IMR-90 (cell line): ENCODE measurements at regions not wholly inside any gene's neighbourhood (a gene's known extent, or its start where the extent isn't known, plus 50 kb on each side); places are given as distances from the start of the nearest gene placed in this dataset.

ENCODE experiments used
- ATAC-seq: fragments of 200-7000 bp; cut with Tn5 transposase; 2 replicates; pipeline ENCODE4 v1.9.1; 2020; ENCODE audit warnings: low read depth, mild to moderate bottlenecking, moderate library complexity
- BruUV-seq: library from RNA; stranded (reverse); fragments of 400-500 nt; replicated peaks from 2 replicates; lab custom pipeline; 2021; lab: Mats Ljungman, UMichigan
- CTCF ChIA-PET: fragments of 300-600 bp; formaldehyde crosslinking; extraction: SDS; loops from one replicate; lab custom pipeline; 2021; ENCODE audit warnings: antibody characterized with exemption; lab: Yijun Ruan, JAX
- POLR2A ChIA-PET: fragments of 300-600 bp; sonication (Branson Sonifier 250); formaldehyde crosslinking; loops from one replicate; lab custom pipeline; 2022; ENCODE audit warnings: antibody characterized with exemption; ENCODE audit not compliant: unreplicated experiment; lab: Charles Lee
- DNase-seq: peaks from one replicate; pipeline ENCODE4 v3.0.0; 2013
- H2AFZ ChIP-seq: replicated peaks from 2 replicates; pipeline ENCODE3; 2013; ENCODE audit warnings: low read length, mild to moderate bottlenecking; ENCODE audit not compliant: poor library complexity
- H2AK5ac ChIP-seq: 2 replicates; pipeline ENCODE4 v1.6.1; 2013; ENCODE audit warnings: low read depth, low read length, inconsistent platforms
- H2AK9ac ChIP-seq: replicated peaks from 2 replicates; pipeline ENCODE3; 2013; ENCODE audit warnings: mild to moderate bottlenecking, low read depth, low read length, moderate library complexity; ENCODE audit not compliant: poor library complexity
- H2BK120ac ChIP-seq: 2 replicates; pipeline ENCODE4 v1.6.1; 2013; ENCODE audit warnings: low read depth, low read length, inconsistent platforms
- H2BK15ac ChIP-seq: 3 replicates; pipeline ENCODE4 v1.6.1; 2013; ENCODE audit warnings: low read depth, low read length, inconsistent platforms
- H2BK20ac ChIP-seq: 2 replicates; pipeline ENCODE4 v1.6.1; 2013; ENCODE audit warnings: low read depth, mild to moderate bottlenecking, inconsistent platforms, low read length, moderate library complexity
- H2BK5ac ChIP-seq: 2 replicates; pipeline ENCODE4 v1.6.1; 2013; ENCODE audit warnings: mild to moderate bottlenecking, low read depth, low read length, inconsistent platforms; ENCODE audit not compliant: poor library complexity, severe bottlenecking
- H3K14ac ChIP-seq: replicated peaks from 2 replicates; pipeline ENCODE4 v1.6.1; 2013; ENCODE audit warnings: low read depth, low read length, inconsistent platforms
- H3K18ac ChIP-seq: 2 replicates; pipeline ENCODE4 v1.6.1; 2013; ENCODE audit warnings: low read depth, low read length, control low read depth
- H3K23ac ChIP-seq: 2 replicates; pipeline ENCODE4 v1.6.1; 2013; ENCODE audit warnings: low read depth, low read length, inconsistent platforms
- H3K27ac ChIP-seq: 2 replicates; pipeline ENCODE4 v1.5.1; 2013; ENCODE audit warnings: mild to moderate bottlenecking, control low read depth, low read length; ENCODE audit not compliant: insufficient read depth
- H3K27me3 ChIP-seq: 2 replicates; pipeline ENCODE4 v1.6.1; 2013; ENCODE audit warnings: low read length; ENCODE audit not compliant: control insufficient read depth, insufficient read depth
- H3K36me3 ChIP-seq: 2 replicates; pipeline ENCODE4 v1.6.1; 2013; ENCODE audit warnings: low read length, mixed read lengths; ENCODE audit not compliant: control insufficient read depth, insufficient read depth
- H3K4ac ChIP-seq: 2 replicates; pipeline ENCODE4 v1.6.1; 2013; ENCODE audit warnings: low read depth, low read length, inconsistent platforms
- H3K4me1 ChIP-seq: 2 replicates; pipeline ENCODE4 v1.6.1; 2013; ENCODE audit warnings: low read length, mixed read lengths; ENCODE audit not compliant: control insufficient read depth, insufficient read depth
- H3K4me2 ChIP-seq: 2 replicates; pipeline ENCODE4 v1.6.1; 2013; ENCODE audit warnings: low read depth, mild to moderate bottlenecking, control low read depth, low read length, moderate library complexity
- H3K4me3 ChIP-seq: 2 replicates; pipeline ENCODE4 v1.5.1; 2013; ENCODE audit warnings: low read depth, mild to moderate bottlenecking, control low read depth, low read length, moderate library complexity; ENCODE audit not compliant: insufficient read depth
- H3K56ac ChIP-seq: 2 replicates; pipeline ENCODE4 v1.6.1; 2013; ENCODE audit warnings: low read length, inconsistent platforms; ENCODE audit not compliant: insufficient read depth; ENCODE audit errors: extremely low read depth
- H3K79me1 ChIP-seq, 2 experiments: 2 replicates each; pipeline ENCODE4 v1.6.1; 2013; ENCODE audit warnings: low read length in 2 of 2, inconsistent platforms in 1 of 2, low read depth in 1 of 2
- H3K9ac ChIP-seq: 2 replicates; pipeline ENCODE4 v1.6.1; 2013; ENCODE audit warnings: low read depth, low read length, control low read depth
- H3K9me1 ChIP-seq: 2 replicates; pipeline ENCODE4 v1.6.1; 2013; ENCODE audit warnings: low read length, inconsistent platforms; ENCODE audit not compliant: insufficient read depth
- H3K9me3 ChIP-seq: 2 replicates; pipeline ENCODE4 v1.6.1; 2013; ENCODE audit warnings: low read length; ENCODE audit not compliant: control insufficient read depth, insufficient read depth
- H4K20me1 ChIP-seq: 2 replicates; pipeline ENCODE4 v1.6.1; 2013; ENCODE audit warnings: low read length, inconsistent platforms; ENCODE audit not compliant: insufficient read depth
- H4K5ac ChIP-seq: 2 replicates; pipeline ENCODE4 v1.6.1; 2013; ENCODE audit warnings: mild to moderate bottlenecking, low read depth, low read length, control low read depth
- H4K8ac ChIP-seq, 2 experiments: 2 replicates each; pipeline ENCODE4 v1.6.1; 2013; ENCODE audit warnings: low read depth in 2 of 2, low read length in 2 of 2, control low read depth in 1 of 2, inconsistent platforms in 1 of 2
- H4K91ac ChIP-seq: 2 replicates; pipeline ENCODE4 v1.6.1; 2013; ENCODE audit warnings: low read depth, low read length, inconsistent platforms; ENCODE audit not compliant: insufficient read depth
- USF2 ChIP-seq: fragments of 150-350 bp; IDR thresholded peaks from 2 replicates; pipeline ENCODE4 v1.6.1; 2017; ENCODE audit warnings: mild to moderate bottlenecking, antibody characterized with exemption, low read length, low read depth
- WGBS, 2 experiments: methylation state at CpG; one replicate each; pipeline versions ENCODE4 v1.1.5 to v1.1.7; 2013; ENCODE audit warnings: missing lambda C conversion rate in 2 of 2; ENCODE audit not compliant: insufficient read length in 1 of 2; ENCODE audit errors: extremely low coverage in 2 of 2; 5-methylcytosine and 5-hydroxymethylcytosine counted together
- dilution Hi-C: fragments of 300-500 bp; cut with HindIII; formaldehyde crosslinking; loops from one replicate; pipeline ENCODE4 v1.14.3; 2018; ENCODE audit warnings: low sequenced_read_pairs; ENCODE audit not compliant: unreplicated experiment
- in situ Hi-C: fragments of 300-500 bp; cut with MboI; formaldehyde crosslinking; loops from 3 replicates; pipeline ENCODE4 v1.14.3; 2019; ENCODE audit warnings: low sequenced_read_pairs, inconsistent platforms, mixed read lengths
- intact Hi-C: fragments of 100-400 bp; cut with micrococcal nuclease; formaldehyde crosslinking; loops from 2 replicates; pipeline ENCODE4 v1.10.0; 2022

GRCh38 chr18:75823471-75823870 is 396.0 kb upstream of the SMIM21 start:
- no TSS peak for BruUV-seq
- intact Hi-C loops, result no loop called here

More at GRCh38 chr18:75823471-75823870, 396.0 kb upstream of the SMIM21 start:
- ATAC-seq (no peak), DNase-seq (no peak)
- no peak overlapping the region for H2BK5ac ChIP-seq
- no peak overlapping the region for H2BK15ac ChIP-seq
- H3K18ac ChIP-seq, result no peak overlapping the region
- H3K36me3 ChIP-seq, result no peaks in the 10 kb centered on the region
- ChIA-PET POLR2A (no interaction called here), CTCF (interaction anchor here (0.6 kb wide), 1 partner anchor 21 kb away, joined by 4 read pairs; no protein-coding TSS in a partner anchor)
- no peak overlapping the region for H2BK120ac ChIP-seq
- H3K56ac ChIP-seq, result no peak overlapping the region
- peaks cover 1% of the 10 kb centered on the region; the same call in 1 of the 2 replicates for H3K9me3 ChIP-seq
- in situ Hi-C loops, result no loop called here
- H3K4me3 ChIP-seq, result no peak overlapping the region
- no peak overlapping the region for H2AK9ac ChIP-seq
- H3K23ac ChIP-seq, result no peak overlapping the region
- H4K91ac ChIP-seq, result no peak overlapping the region
- H3K4ac ChIP-seq, result no peak overlapping the region
- H2AK5ac ChIP-seq, result no peak overlapping the region
- TF ChIP-seq USF2, result no peak
- H3K27me3 ChIP-seq, result no peaks in the 10 kb centered on the region
- no peak overlapping the region for H2AFZ ChIP-seq
- H4K8ac ChIP-seq, result no peak overlapping the region
- no peak overlapping the region for H2BK20ac ChIP-seq
- H3K4me1 ChIP-seq, result no peaks in the 10 kb centered on the region
- H3K9me1 ChIP-seq, result no peaks in the 10 kb centered on the region
- no peak overlapping the region for H3K27ac ChIP-seq
- dilution Hi-C loops, result no loop called here
- 10% methylated on average over 2 of the region's 2 CpGs; no CpG with 5 or more reads in 1 of the 2 experiments for WGBS, 2 experiments
- H4K5ac ChIP-seq, result no peak overlapping the region
- H3K14ac ChIP-seq, result no peak overlapping the region
- no peaks in the 10 kb centered on the region for H4K20me1 ChIP-seq
- H3K9ac ChIP-seq, result no peak overlapping the region
- no peaks in the 10 kb centered on the region for H3K79me1 ChIP-seq
- no peak overlapping the region for H3K4me2 ChIP-seq
